ENCODE measurements at regions not wholly inside any gene's neighbourhood (a gene's known extent, or its start where the extent isn't known, plus 50 kb on each side); places are given as distances from the start of the nearest gene placed in this dataset.

- TF ChIP-seq, protein P1, sequence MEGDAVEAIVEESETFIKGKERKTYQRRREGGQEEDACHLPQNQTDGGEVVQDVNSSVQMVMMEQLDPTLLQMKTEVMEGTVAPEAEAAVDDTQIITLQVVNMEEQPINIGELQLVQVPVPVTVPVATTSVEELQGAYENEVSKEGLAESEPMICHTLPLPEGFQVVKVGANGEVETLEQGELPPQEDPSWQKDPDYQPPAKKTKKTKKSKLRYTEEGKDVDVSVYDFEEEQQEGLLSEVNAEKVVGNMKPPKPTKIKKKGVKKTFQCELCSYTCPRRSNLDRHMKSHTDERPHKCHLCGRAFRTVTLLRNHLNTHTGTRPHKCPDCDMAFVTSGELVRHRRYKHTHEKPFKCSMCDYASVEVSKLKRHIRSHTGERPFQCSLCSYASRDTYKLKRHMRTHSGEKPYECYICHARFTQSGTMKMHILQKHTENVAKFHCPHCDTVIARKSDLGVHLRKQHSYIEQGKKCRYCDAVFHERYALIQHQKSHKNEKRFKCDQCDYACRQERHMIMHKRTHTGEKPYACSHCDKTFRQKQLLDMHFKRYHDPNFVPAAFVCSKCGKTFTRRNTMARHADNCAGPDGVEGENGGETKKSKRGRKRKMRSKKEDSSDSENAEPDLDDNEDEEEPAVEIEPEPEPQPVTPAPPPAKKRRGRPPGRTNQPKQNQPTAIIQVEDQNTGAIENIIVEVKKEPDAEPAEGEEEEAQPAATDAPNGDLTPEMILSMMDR (IDR thresholded peaks at IDR 0.05), result no peak
- no peak for TF ChIP-seq RAD21 (IDR thresholded peaks at IDR 0.05; ENCODE audit: low read length)
- TF ChIP-seq RCOR1 (IDR thresholded peaks at IDR 0.05; ENCODE audit: low read length), result no peak
Observed at GRCh38 chr1:57797084-57797483, 373.2 kb upstream of the DAB1 start.

Measured in SK-N-SH (cell line).